ENCODE measurements at regions not wholly inside any gene's neighbourhood (a gene's known extent, or its start where the extent isn't known, plus 50 kb on each side); places are given as distances from the start of the nearest gene placed in this dataset.

GRCh38 chr2:238994432-238994831, 146.5 kb downstream of the TWIST2 start:
- TF ChIP-seq POLR2A (IDR thresholded peaks at IDR 0.05) (no peak), CTCF (IDR thresholded peaks at IDR 0.05) (no peak), POLR2AphosphoS5 (IDR thresholded peaks at IDR 0.05) (no peak)
- H3K4me3 ChIP-seq, result no peak overlapping the region
- no peak overlapping the region for H3K27ac ChIP-seq
- H3K27me3 ChIP-seq, result no peaks in the 10 kb centered on the region
- no peak for DNase-seq (ENCODE audit: low spot score in 2 of 2)
- H3K36me3 ChIP-seq, result no peaks in the 10 kb centered on the region
- no peaks in the 10 kb centered on the region for H3K4me1 ChIP-seq
- intact Hi-C loops (cut with DNase I; ENCODE audit: low total_unique reads), result no loop called here
- peaks cover 7 to 8% of the 10 kb centered on the region in 2 donors for H3K9me3 ChIP-seq

DNA sequence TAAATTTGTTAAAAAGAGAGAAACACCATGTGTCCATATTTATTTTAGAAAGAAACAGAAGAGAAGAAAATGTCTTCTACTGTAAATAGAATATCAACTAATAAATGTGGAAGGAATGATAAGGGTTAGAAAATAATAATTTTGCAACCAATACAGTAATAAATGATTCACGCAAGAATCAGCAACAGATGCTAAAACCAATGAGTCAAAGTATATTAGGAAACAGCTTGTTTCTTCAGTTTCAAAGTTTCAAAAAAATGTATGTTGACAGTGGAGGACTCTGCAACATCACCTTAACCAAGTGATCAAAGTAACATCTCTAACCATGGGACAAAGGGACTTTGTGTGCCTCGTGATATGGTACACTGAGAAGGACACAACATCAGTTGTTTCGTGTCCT, 147.0 kb downstream of the TWIST2 start:
- H3K27me3 ChIP-seq, result no peaks in the 10 kb centered on the region
- H3K4me3 ChIP-seq, result no peak overlapping the region
- intact Hi-C loops (cut with DNase I; ENCODE audit: low total_unique reads), result no loop called here
- no peak for DNase-seq (ENCODE audit: low spot score in 2 of 2)
- peaks cover 7 to 8% of the 10 kb centered on the region in 2 donors for H3K9me3 ChIP-seq
- H3K27ac ChIP-seq, result no peak overlapping the region
- no peaks in the 10 kb centered on the region for H3K36me3 ChIP-seq
- H3K4me1 ChIP-seq, result no peaks in the 10 kb centered on the region
- TF ChIP-seq CTCF (IDR thresholded peaks at IDR 0.05) (no peak), POLR2A (IDR thresholded peaks at IDR 0.05) (no peak), POLR2AphosphoS5 (IDR thresholded peaks at IDR 0.05) (no peak)

DNA sequence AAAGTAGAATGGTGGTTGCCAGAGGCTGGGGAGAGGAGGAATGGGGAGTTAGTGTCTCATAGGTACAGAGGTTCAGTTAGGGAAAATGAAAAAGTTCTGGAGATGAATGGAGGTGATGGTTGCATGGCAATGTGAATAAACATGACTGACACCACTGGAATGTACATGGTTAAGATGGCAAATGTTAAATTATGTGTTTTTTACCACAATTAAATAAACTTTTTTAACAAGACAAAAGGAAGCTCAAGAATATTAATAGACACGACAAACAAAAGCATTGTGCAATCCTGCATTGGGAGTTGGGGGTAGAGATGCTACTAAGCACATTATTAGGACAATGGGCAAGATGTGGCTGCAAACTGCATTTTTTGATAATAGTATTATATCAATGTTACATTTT, 147.7 kb downstream of the TWIST2 start:
- TF ChIP-seq CTCF (IDR thresholded peaks at IDR 0.05), result no peak
- TF ChIP-seq POLR2A (IDR thresholded peaks at IDR 0.05), result no peak
- TF ChIP-seq POLR2AphosphoS5 (IDR thresholded peaks at IDR 0.05), result no peak
- intact Hi-C loops (cut with DNase I; ENCODE audit: low total_unique reads), result no loop called here

DNA sequence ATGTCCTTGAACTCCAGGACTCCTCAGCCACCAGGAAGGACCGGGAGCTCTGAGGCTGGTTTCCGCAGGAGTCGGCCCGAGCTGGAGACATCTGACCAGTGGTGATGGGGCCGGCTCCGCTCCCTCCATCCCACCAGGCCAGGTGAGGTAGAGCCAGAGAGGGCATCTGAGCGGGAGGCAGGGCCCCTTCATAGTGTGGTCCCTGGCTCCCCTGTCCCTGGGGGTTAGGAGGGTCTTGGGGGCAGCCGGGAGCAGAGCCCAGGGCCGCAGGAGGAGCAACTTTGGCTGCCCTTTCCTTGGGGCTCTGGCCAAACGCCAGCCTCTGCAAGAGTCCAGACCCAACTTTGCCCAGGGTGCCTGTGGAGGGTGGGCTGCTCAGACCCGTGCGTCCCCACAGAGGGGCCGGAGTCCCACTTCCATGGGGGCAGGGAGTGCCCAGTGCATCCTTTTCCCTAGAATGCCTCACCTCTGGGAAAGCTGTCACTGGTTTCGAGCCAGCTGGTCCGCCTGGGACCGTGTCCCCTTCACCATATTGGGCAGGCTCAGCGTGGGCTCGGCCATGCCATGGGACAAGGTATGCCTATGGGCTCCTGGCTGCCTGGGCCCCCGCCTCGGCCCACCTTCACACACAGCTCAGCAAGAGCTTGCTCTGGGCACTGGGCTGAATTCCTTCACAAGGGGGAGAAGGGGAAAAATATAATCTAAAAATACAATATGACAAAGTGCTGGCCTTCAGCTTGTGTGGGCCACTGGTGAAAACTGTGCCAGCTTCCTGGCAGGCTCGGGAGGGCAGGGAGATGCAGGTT, 148.6 kb downstream of the TWIST2 start:
- TF ChIP-seq POLR2A (IDR thresholded peaks at IDR 0.05) (no peak), CTCF (IDR thresholded peaks at IDR 0.05) (no peak), POLR2AphosphoS5 (IDR thresholded peaks at IDR 0.05) (no peak)
- Histone ChIP-seq H3K4me3 (no peak overlapping the region), H3K4me1 (no peaks in the 10 kb centered on the region), H3K36me3 (no peaks in the 10 kb centered on the region), H3K9me3 (peaks cover 7 to 11% of the 10 kb centered on the region in 2 donors), H3K27ac (no peak overlapping the region), H3K27me3 (no peaks in the 10 kb centered on the region)
- DNase-seq (ENCODE audit: low spot score in 2 of 2), result no peak
- intact Hi-C loops (cut with DNase I; ENCODE audit: low total_unique reads), result no loop called here

More for the DNA sequence above, 147.7 kb downstream of the TWIST2 start:
- H3K27ac ChIP-seq, result no peak overlapping the region
- no peaks in the 10 kb centered on the region for H3K4me1 ChIP-seq
- no peak for DNase-seq (ENCODE audit: low spot score in 2 of 2)
- no peak overlapping the region for H3K4me3 ChIP-seq
- H3K36me3 ChIP-seq, result no peaks in the 10 kb centered on the region
- peaks cover 7 to 8% of the 10 kb centered on the region in 2 donors for H3K9me3 ChIP-seq
- no peaks in the 10 kb centered on the region for H3K27me3 ChIP-seq

DNA sequence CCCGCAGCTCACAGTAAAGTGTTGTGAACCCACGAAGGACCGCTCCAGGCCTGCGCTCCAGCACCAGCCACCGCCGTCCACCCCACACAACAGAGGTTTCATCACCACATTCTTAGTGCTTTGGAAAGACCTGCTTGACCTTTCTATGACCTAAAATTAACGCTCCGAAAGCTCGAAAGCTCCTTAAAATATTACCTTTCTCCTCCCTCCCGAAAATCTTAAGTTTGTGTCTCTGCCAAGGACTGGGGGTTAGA, 149.2 kb downstream of the TWIST2 start:
- Histone ChIP-seq H3K9me3 (peaks cover 11 to 16% of the 10 kb centered on the region in 2 donors), H3K36me3 (no peaks in the 10 kb centered on the region), H3K27ac (no peak overlapping the region), H3K4me3 (no peak overlapping the region), H3K27me3 (no peaks in the 10 kb centered on the region), H3K4me1 (no peaks in the 10 kb centered on the region)
- TF ChIP-seq POLR2AphosphoS5 (IDR thresholded peaks at IDR 0.05) (no peak), POLR2A (IDR thresholded peaks at IDR 0.05) (no peak), CTCF (IDR thresholded peaks at IDR 0.05) (no peak)
- intact Hi-C loops (cut with DNase I; ENCODE audit: low total_unique reads), result no loop called here
- DNase-seq (ENCODE audit: low spot score in 2 of 2), result no peak
